KOPT-K1 (cell line): ENCODE measurements at regions not wholly inside any gene's neighbourhood (a gene's known extent, or its start where the extent isn't known, plus 50 kb on each side); places are given as distances from the start of the nearest gene placed in this dataset.

Experiments
- H3K27ac ChIP-seq: fragments of 200-600 bp; sonication (generic); 2 replicates; pipeline ENCODE4 v1.5.1; 2016; ENCODE audit warnings: antibody characterized with exemption, mild to moderate bottlenecking, low read depth, low read length; ENCODE audit not compliant: poor library complexity, severe bottlenecking
- H3K36me3 ChIP-seq: fragments of 200-600 bp; sonication (generic); 2 replicates; pipeline ENCODE4 v1.5.1; 2017; ENCODE audit warnings: antibody characterized with exemption, mild to moderate bottlenecking, low read length, moderate library complexity; ENCODE audit not compliant: insufficient read depth
- H3K9me3 ChIP-seq: fragments of 200-600 bp; sonication (generic); 2 replicates; pipeline ENCODE4 v1.5.1; 2017; ENCODE audit warnings: antibody characterized with exemption, low read length, mild to moderate bottlenecking; ENCODE audit not compliant: insufficient read depth, poor library complexity, severe bottlenecking

DNA sequence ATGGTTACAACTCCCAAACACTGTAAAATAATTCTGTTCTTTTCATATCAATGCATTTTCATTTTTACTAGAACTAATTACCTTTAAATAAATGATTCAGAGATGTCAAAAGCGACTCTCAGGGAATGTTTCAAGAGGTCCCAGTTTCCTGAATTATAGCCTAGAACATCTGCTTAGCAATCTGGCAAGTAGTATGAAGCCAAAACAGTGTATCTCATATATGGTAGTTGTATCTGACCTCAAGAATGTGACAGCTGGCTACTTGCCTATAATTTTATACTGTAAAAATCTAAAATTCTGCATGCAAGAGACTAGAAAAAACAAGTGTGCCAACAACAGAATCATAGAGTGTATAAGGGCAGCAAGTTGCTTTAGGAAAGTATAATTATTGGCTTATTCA is 187.7 kb upstream of the POU5F2 start:
- H3K27ac ChIP-seq: no peak overlapping the region

DNA sequence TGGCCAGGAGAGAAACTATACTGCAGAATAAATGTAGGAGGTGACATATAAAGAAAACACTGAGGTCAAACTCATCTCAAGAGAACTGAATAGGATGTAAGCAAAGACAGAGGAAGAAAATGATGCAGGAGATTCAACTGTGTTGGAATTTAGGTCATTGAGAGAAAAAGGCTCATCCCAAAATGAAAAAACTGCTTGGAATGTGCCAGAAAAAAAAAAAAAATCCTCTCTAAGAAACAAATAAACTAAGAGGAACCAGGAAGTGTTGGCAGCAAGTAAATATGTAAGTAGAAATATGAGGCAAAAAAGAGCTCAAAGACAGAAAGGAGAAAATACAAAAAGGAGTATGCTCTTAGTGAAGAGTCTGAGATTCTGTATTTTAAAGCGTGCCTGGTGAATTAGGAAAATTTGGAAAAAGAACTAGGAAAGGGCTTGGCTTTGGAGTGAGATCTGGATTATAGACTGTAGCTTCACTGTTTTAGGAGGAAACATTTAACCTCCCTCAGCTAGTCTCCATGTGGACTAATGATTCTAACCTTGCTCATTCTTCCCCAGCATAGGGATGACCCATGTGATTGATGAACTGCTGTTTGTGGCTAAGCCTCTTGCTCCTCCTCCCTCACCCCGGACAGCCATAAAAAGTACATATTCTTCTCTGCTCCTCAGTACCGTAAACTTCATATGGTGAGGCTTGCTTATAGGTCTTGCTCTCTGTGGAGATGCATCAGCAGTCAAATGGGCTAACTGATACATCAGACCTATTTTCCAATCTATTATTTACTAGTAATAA is 185.6 kb upstream of the POU5F2 start:
- H3K36me3 ChIP-seq: no peaks in the 10 kb centered on the region
- no peaks in the 10 kb centered on the region for H3K9me3 ChIP-seq
- no peak overlapping the region for H3K27ac ChIP-seq

More for the DNA sequence above, 187.7 kb upstream of the POU5F2 start:
- Histone ChIP-seq H3K9me3 (no peaks in the 10 kb centered on the region), H3K36me3 (no peaks in the 10 kb centered on the region)

DNA sequence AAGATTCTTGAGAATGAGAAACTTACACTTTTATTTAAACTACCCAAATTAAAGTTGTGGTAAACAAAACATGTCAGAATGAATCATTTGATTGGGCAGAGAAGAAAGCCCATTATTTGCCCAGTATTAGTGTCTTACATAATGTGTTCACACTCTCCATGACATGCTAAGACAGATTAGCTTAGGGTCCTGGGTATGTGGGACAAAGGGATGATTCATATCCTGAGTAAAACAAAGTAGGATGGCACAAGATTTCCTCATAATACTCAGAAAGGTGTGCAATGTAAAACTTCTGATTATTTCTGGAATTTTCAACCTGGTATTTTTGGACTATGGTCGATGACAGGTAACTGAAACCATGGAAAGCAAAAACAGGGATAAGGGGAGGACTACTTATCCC is 183.9 kb upstream of the POU5F2 start:
- no peaks in the 10 kb centered on the region for H3K36me3 ChIP-seq
- no peak overlapping the region for H3K27ac ChIP-seq
- H3K9me3 ChIP-seq: no peaks in the 10 kb centered on the region

DNA sequence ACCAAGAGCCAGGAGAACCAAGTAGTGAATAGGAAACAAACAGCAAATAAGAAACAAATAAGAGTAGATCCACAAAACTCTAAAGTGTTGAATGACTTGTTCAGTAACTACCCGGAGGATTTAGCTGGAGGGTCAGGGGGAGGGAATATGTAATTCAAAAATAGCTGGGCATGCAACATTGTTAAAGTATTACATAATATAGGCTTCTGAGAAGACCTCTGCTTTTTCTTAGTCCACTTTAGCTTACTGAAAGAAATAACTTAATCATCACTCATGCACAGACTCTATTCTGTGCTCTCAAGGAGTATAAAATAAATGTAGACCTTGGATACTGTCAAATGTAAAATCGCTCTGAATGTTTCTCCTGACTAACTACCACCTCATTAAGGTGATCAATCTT is 183.2 kb upstream of the POU5F2 start:
- Histone ChIP-seq H3K9me3 (no peaks in the 10 kb centered on the region), H3K36me3 (no peaks in the 10 kb centered on the region), H3K27ac (no peak overlapping the region)

DNA sequence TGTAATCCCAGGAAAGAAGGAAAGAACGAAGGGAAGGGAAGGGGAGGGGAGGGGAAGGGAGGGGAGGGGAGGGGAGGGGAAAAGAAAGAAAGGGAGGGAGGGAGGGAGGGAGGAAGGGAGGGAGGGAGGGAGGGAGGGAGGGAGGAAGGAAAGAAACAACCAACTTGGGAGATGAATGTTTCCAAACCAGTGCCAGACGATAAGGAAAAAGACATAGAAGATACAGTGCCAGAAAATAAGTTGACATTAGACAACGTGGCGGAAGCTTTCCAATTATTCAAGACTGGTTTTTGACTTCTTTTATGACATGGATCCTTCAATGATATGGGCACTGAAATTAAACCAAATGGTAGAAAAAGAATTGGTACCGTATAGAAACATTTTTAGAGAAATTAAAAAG is 181.2 kb upstream of the POU5F2 start:
- Histone ChIP-seq H3K27ac (no peak overlapping the region), H3K36me3 (no peaks in the 10 kb centered on the region), H3K9me3 (no peaks in the 10 kb centered on the region)

DNA sequence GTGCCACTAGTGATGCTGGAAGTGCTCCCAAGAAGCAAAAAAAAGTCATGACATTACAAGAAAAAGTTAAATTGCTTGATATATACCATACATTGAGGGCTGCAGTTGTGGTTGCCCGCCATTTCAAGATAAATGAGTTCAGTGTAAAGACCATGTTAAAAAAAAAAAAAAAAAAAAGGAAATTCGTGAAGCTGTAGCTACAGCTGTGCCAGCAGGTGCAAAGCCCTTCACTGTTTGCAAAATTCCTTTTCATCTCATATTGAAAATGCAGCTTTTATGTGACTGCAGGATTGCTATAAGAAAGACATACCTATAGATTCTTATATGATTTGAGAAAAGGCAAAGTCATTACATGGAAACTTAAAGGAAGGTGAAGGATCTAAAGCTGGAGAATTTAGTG is 179.6 kb upstream of the POU5F2 start:
- no peaks in the 10 kb centered on the region for H3K9me3 ChIP-seq
- H3K36me3 ChIP-seq: no peaks in the 10 kb centered on the region
- H3K27ac ChIP-seq: peak overlapping the region; percentile 7

DNA sequence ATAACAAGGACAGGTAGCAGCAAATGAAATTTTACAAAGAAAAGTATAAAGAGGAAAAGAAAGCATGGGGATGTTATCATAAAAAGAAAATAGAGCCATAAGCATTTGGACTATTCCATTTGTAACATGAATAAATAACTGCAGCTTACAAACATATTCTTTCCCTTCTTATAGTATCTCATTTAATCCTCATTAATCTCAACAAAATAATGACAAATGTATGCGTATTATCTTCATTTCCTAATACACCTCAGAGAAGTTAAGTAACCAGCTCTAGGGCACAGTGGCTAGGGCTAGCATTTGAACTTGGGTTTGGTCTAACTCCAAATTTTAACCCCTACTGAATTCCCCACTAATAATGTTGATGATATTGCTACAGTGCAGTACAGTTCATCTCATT is 175.5 kb upstream of the POU5F2 start:
- H3K36me3 ChIP-seq: no peaks in the 10 kb centered on the region
- H3K9me3 ChIP-seq: no peaks in the 10 kb centered on the region
- no peak overlapping the region for H3K27ac ChIP-seq

DNA sequence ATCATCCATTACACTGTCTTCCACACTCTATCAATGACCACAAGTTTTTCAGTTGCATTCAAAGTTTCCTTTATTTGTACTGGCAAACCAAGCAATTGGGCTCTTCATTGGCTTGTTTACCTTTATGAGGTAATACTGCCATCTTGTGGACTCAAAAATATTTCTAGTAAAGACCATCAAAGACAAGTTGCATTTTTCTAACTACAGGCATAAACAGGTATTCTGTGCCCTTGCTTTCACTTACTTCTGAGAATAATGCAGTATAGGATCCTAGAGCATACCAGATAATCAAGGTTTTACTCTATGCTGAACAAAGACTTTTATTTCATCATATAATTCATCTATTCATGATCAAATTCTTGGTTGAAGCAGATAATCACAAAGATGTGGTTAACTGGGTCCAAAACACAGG is 173.7 kb upstream of the POU5F2 start:
- Histone ChIP-seq H3K27ac (no peak overlapping the region), H3K9me3 (no peaks in the 10 kb centered on the region), H3K36me3 (no peaks in the 10 kb centered on the region)

DNA sequence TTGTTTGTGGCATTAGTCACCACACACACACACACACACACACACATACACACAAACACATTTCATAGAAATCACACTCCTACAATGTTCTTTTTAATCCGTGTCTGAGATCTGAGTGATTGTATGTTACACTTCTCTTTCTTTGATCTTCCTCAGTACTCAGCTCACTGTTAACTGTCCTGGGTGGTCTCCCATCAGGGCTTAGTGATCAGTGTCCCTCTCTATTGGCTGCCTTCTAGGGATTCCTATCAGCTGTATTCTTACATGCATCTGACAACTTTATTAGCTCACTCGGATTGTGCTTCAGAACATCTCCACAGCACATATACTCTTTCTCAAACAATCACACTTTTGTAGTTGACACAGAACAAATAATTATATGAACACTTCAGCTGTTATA is 170.2 kb upstream of the POU5F2 start:
- Histone ChIP-seq H3K9me3 (no peaks in the 10 kb centered on the region), H3K36me3 (no peaks in the 10 kb centered on the region), H3K27ac (no peak overlapping the region)

DNA sequence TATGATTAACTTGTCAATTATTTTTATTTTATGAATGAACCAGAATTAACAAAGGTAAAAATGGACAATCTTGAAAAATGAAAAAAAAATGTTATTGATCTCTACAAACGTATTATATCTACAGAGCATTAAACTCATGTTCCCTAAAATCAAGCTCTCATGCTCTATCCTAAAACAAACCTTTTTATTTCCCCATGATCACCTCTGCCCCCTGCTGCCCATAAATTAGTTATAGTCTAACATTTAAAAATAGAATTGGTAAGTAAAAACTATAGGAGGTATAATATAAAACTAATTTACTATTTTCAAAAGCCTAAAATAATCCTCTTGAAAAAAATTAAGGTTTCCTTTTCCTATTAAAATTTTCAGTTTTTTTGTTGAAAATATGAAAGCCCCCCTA is 168.0 kb upstream of the POU5F2 start:
- Histone ChIP-seq H3K9me3 (no peaks in the 10 kb centered on the region), H3K27ac (no peak overlapping the region), H3K36me3 (no peaks in the 10 kb centered on the region)

DNA sequence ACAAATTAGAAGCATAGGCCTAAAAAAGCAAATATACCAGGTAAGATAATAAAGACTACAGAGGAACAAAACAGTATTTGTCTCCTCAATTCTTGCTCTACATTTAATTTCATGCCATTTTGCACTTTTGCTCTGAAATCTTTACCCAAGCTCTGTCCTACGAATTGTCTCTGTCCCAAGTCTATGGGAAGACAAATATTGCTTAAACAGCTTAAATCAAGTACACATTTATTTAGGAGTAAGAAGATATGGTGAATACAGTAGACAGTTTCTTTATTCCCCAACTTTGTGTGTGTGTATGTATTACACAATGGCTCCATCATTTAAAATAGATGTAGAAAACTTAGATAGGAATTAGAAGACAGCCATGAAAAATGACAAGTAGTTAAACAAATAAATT is 163.5 kb upstream of the POU5F2 start:
- H3K27ac ChIP-seq: no peak overlapping the region
- H3K9me3 ChIP-seq: no peaks in the 10 kb centered on the region
- no peaks in the 10 kb centered on the region for H3K36me3 ChIP-seq

DNA sequence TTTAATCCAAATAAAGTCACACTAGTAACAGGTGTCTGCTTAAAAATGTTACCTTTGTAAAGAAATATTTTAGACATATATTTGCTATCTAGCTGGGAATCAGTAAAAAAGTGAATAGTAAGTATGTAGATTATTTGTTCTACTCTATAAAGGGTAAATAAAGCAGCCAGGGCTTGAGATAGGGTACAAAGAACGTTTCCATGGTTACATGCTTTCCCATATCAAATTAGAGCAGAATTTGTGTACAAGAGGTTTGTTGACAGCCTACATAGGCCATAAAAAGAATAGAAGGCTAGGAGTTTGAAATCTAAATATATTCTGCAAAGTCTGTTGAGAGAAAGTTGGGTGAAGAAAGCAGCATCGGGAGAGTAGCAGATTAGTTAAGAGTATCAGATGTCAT is 160.9 kb upstream of the POU5F2 start:
- no peaks in the 10 kb centered on the region for H3K36me3 ChIP-seq
- H3K9me3 ChIP-seq: no peaks in the 10 kb centered on the region
- no peak overlapping the region for H3K27ac ChIP-seq

DNA sequence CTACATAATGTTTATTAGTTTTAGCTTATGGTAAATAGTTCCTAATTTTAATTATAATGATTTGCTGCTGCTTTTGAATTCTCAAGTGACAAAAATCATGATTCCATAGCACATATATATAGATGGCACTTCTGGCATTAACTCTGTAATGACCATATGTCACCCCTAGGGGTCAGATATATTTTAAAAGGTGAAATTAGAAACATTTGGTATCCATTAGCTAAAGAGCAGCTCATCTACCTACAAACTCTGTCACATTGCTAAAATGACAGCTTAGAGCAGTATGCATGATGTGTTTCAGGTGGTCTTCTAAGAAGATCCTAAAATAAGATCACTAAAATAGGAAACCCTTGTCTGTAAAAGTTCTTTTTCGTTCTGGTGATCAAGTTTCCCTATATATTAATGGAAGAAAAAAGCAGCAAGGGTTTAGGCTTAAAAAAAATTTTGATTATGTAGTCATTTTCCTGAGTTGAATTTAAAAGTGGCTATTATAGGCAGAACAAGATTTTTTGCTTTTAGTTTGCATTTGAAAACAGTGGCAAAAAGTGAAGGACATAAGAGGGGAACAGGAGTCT is 157.7 kb upstream of the POU5F2 start:
- no peaks in the 10 kb centered on the region for H3K9me3 ChIP-seq
- H3K27ac ChIP-seq: no peak overlapping the region

DNA sequence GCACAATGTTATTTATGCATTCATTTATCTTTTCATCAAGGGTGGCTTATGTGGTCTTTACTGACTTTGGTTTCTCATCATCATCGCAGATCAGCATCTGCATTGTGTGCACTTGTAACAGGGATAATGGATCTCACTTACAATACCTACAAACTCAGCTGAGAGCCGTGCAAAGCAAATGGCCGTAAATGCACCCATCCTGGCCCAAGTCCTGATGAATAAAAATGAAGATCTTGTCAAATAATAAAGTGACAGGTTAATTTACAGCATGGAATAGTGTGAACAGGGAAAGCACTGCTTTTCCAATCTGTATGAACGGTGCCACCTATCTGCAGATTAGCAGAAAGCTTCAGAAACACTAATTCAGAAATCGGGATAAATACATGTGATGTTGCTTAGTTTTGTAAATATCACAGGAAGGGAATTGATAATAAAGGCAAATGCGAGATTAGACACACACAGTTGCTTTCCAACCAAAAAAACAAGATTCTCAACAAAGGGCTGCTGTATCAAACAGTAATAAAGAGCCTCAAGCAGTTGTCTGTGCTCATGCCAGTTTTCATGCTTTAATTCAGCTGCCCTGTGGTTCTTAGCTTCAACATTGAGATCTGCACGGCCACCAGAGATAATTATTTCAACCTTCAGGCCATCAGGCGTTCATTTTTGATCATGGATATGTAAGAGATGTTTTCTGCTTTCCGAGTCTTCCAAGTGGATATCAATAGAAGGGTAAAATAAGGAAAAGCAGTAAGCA is 153.4 kb upstream of the POU5F2 start:
- no peaks in the 10 kb centered on the region for H3K36me3 ChIP-seq
- H3K27ac ChIP-seq: no peak overlapping the region
- no peaks in the 10 kb centered on the region for H3K9me3 ChIP-seq

More for the DNA sequence above, 157.7 kb upstream of the POU5F2 start:
- no peaks in the 10 kb centered on the region for H3K36me3 ChIP-seq

DNA sequence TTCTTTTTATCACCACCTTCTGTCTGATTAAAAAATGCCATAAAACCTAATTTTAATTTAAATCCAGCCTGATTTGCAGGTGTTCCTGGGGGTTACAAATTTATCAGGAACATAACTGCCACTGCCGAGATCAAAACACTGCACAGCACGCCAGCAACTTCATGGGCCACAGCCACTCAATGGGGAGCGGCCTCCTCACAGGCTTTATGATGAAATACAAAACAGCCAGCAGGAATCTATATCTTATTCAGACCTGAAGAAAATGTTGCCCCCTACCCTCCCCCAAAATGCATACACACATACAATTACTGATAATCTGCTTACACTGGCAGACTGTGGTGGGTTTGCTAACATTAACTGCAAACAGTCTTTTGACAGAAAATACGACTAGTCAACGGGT is 151.7 kb upstream of the POU5F2 start:
- Histone ChIP-seq H3K27ac (no peak overlapping the region), H3K9me3 (no peaks in the 10 kb centered on the region), H3K36me3 (no peaks in the 10 kb centered on the region)
